NCI-H526 treated with DMSO at 0.1 percent for 48 hours (cell line): ENCODE measurements at regions not wholly inside any gene's neighbourhood (a gene's known extent, or its start where the extent isn't known, plus 50 kb on each side); places are given as distances from the start of the nearest gene placed in this dataset.

ENCODE experiments used
- DNase-seq: peaks from one replicate; lab custom pipeline; 2025; lab: John Stamatoyannopoulos, UW

GRCh38 chr12:113766131-113766878, 199.8 kb downstream of the RBM19 start:
- peak; percentile 26 for DNase-seq

DNA sequence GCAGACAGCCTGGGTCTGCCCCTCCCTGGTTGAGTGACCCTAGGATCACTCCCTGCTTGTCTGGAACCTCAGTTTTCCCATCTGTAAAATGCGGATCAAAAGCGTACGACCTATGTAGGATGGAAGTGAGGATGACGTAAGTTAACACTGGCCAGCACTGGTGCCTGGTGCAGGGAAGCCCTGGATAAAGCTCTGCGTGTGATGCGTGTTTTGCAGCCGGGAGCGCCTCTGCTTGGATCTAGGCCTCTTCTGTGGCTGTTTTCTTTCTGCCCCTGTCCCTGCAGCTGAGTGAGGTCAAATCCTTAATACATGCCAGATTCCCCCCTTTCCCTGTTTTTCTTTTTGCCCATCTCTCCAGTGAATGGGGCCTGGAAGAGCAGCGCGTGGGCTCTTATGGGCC, 201.5 kb downstream of the RBM19 start:
- no peak for DNase-seq

DNA sequence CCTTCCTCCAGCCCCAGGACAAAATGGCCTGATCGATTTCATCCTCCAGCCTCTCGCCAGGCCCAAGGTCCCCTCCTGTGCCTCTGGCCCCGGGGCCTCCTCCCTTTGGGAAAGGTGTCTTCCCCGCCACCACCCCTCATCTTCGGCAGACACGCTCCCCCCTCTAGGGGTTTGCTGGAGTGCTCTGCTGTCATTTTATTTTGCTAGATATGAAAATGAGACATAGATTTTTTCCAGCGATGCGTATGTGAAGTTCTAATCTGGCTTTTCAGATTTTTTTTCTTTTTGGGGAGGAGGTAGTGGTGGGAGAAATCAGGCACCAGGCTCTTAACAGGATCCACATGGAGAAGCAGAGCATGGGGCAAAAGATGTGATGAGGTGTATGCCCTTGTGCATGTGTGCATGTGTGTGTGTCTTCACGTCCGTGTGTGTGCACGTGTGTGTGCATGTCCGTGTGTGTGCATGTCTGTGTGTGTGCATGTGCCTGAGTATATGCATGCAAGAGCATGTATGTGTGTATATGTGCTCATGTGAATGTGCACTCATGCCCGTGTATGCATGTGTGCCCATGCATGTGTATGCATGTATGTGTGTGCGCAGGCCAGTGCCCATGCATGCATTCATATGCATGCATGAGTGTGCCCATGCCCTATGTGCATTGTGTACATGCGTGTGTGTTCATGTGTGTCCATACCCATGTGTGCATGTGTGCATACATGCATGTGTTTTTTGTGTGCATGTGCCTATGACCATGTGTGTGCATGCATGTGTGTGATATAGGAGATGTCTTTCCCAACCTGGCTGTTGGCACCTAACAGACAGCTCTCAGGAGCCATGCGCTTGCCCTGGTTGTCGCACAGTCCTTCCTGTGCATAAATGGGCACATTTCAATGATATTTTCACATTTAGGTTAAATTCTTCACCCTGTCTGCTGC, 203.0 kb downstream of the RBM19 start:
- DNase-seq = no peak

- no peak for DNase-seq
Measured at GRCh38 chr12:113762155-113762881, 203.8 kb downstream of the RBM19 start.

GRCh38 chr12:113759135-113759534, 207.0 kb downstream of the RBM19 start:
- DNase-seq = no peak

DNA sequence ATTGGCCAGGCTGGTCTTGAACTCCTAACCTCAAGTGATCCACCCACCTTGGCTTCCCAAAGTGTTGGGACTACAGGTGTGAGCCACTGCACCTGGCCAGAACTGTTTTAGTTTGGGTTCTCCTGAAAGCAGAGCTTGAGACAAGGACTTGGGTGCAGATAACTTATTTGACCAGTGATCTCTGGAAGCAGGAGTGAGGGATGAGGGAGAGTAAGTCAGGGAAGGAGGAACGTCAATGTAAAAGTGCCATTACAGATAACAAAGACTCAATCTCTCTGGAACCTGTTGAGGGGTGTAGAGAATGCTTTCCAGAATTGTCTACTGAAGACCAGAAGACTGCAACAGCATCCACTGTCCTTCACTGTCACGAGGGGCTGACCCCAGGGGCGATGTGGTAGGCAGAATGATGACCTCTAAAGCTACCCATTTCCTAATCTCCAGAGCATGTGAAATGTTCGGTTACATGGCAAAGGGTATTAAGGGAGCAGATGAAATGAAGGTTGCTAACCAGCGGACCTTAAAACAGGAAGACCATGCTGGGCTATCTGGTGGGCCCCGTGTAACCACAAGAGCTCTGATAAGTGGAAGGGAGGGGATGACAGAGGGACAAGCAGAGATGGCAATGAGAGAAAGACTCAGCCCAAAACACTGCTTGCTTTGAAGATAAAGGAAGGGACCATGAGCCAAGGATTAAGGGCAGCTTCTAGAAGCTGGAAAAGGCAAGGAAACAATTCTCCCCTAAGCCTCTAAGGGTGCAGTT, 207.8 kb downstream of the RBM19 start:
- no peak for DNase-seq

DNA sequence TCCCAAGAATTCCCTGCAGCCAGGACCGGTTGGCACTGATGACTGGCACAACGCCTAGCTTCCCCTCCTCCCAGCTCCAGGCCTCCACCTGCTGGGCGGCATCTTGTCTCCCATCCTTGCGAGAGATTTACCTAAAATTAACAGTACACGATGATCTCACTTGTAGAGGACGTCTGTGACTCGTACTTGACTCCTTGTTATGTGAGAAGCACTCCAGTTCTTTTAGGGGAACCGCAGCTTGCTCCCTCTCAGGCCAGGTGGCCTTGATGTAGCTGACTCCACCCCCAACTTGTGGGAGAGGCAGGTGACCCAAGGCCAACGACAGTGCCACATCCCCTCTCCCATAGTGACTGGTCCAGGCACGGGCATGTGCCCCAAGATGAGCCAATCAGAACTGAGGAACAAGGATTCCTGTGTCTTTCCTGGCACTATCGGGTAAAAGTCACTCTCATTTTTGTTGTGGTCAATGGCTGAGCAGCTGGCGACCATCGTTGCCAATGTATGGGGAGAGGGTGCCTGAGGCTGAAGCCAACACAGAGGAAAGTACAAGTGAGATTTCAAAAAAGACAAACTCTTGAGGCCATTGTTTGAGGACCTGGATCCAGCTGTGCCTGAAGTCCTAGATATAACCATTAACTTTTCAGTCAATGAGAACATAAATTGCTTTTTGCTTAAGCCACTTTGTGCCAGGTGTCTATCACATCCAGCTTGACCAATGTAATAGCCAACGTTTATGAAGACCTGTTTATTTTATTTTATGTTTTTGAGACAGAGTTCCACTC, 208.7 kb downstream of the RBM19 start:
- DNase-seq = no peak

DNA sequence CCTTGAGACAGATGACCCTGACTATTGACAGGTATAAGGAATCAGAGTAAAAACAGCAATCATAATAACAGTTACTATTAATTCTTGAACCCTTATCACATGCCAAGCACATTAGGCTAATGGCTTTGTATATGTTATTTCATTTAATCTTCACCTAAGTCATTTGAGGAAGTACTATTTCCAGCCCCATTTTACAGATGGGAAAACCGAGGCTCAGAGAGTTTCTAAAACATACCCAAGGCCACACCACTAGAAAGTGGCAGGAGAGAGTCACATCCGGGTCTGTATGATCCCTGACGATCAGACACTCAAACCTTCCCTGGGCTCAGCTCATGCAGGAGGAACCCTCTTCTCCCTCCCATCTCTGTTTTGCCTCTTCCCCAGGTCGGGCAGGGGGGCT, 209.5 kb downstream of the RBM19 start:
- no peak for DNase-seq

DNA sequence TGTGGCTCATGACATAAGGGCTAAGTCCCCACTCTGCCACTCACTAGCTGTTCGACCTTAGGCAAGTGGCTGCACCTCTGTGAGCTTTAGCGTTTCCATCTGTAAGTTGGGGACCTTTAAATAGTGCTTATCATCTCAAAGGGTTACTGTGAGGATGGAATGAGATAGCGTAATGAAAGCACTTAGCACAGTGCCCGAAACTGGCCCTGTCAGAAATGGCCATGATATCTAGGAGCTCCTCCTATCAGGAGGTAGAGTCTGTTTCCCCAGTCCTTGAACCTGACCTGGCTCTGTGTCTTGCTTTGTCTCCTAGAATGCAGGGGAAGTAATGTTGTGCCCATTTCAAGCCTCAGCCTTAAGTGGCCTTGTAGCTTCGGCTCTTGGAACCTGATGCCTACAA, 211.0 kb downstream of the RBM19 start:
- DNase-seq = no peak

GRCh38 chr12:113751513-113751912, 214.6 kb downstream of the RBM19 start:
- DNase-seq = no peak

GRCh38 chr12:113749433-113749815, 216.7 kb downstream of the RBM19 start:
- no peak for DNase-seq

DNA sequence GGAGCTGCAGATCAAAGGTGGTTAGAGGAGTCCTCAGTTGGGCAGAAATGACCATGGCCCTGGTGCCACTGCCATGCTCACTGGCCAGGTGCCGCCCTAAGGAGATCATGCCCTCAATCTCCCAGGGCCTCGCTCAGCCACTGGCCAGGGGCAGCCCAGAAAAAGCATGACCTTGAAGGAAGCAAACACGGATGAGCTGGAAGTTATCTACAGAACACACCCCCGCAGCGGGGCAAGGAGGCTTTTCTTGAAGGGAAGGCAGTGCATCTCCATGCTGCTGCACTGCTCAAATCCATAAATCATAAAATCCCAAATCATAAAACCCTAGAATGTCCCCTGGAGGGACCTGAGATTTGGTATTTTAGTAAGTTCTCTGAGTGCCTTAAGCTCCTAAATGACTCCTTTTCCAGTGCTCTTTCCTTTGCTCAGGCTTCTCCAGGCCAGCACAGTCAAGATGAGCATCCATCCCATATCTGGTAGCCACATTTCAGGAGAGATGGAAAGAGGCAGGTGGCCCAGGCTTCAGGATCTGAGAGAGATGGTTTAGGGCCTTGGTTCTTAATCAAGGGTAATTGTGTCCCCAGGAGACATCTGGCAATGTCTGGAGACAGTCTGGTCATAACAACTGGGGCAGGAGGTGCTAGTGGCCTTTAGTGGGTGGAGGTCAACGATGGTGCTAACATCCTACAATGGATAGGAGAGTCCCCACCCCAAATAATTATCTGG, 217.3 kb downstream of the RBM19 start:
- DNase-seq = no peak

GRCh38 chr12:113747017-113747416, 219.1 kb downstream of the RBM19 start:
- no peak for DNase-seq

- no peak for DNase-seq
Measured at GRCh38 chr12:113744802-113745395, 221.2 kb downstream of the RBM19 start.

GRCh38 chr12:113742801-113743200, 223.3 kb downstream of the RBM19 start:
- no peak for DNase-seq

DNA sequence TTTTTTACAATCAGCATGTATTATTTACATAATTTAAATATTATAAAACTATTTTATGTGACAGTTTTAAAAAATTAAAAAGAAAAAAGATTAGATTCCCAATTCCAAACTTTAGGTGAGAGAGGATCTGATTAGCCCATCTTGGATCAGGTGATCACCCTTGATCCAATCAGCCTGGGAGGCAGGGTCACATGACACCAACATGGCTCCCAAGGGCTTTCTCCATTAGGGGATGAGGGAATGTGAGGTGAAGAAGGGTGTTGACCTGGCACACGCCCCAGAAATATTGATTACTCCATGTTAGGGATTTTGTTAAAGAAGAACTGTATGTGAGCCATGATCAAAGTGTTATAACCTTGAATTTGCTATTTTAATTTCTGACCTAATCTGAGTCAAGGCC, 225.4 kb downstream of the RBM19 start:
- DNase-seq = no peak

DNA sequence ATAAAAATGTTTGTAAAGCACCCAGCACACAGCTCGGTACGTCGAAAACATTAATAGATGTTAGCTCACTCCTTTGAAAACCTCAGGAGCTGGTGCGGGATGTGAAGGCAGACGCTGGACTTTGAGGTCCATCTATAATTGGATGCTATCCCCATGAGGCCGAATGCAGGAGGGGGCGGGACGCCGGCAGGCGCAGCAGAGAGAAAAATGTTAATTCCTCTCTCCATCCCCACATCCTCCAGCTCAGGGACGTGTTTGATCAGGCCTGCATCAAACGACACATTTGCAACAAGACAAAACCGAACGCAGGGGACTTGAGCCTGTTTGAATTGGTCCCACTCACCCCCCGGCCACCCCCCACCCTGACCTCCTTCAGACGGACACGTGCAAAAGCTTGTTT, 231.0 kb downstream of the RBM19 start:
- no peak for DNase-seq

DNA sequence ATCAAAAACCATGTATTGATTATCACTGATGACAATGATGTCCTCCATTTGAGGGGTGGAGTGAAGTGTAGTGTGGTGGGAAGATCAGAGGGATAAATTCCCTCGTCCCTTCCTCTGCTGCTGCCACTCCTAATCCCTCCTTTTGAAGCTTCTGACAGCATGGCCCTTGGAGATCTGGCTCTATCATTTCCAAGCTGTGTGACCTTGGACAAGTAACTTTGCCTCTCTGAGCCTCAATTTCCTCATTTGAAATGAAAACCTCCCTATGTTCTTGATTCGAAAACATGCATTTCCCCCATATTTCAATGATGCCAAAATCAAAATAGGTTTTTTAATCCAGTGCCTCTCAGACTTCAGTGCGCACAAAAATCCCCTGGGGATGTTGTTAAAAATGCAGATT, 231.6 kb downstream of the RBM19 start:
- DNase-seq = no peak

DNA sequence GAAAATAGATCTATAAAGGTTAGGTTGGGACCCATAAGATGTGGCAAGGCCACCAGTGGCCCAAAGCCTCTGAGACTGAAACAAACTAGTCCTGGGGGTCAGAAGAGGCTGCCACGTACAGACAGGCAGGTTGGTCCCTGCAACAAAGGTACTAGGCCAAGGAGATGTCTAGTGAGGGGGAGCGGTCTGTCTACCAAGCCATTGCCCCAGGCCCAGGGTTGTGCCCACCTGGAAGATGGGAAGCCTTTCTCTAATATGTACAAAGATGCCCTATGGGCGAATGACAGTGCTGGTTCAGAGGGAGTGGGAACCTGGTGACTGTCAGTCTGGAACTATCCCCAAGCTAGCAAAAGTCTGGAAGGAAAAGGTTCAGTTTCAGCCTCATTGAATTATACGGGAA, 233.2 kb downstream of the RBM19 start:
- no peak for DNase-seq

GRCh38 chr12:113727651-113728061, 238.5 kb downstream of the RBM19 start:
- DNase-seq = no peak
